KMS-11 (cell line): ENCODE measurements at regions not wholly inside any gene's neighbourhood (a gene's known extent, or its start where the extent isn't known, plus 50 kb on each side); places are given as distances from the start of the nearest gene placed in this dataset.
A peak's percentile ranks its signal among the peaks of the same experiment; 100 is the strongest.

Experiments
- H2AFZ ChIP-seq: fragments of 200-600 bp; sonication (generic); 2 replicates; pipeline ENCODE4 v1.6.1; 2016; ENCODE audit warnings: antibody characterized with exemption, mixed run types, low read depth
- H3K27ac ChIP-seq: fragments of 200-600 bp; sonication (generic); 2 replicates; pipeline ENCODE4 v1.6.1; 2016; ENCODE audit warnings: mild to moderate bottlenecking, mixed run types
- H3K27me3 ChIP-seq: fragments of 200-600 bp; sonication (generic); 2 replicates; pipeline ENCODE4 v1.6.1; 2017; ENCODE audit warnings: mild to moderate bottlenecking, low read depth, mixed run types, moderate library complexity; ENCODE audit not compliant: insufficient read depth
- H3K36me3 ChIP-seq: fragments of 200-600 bp; sonication (generic); 2 replicates; pipeline ENCODE4 v1.6.1; 2017; ENCODE audit warnings: mild to moderate bottlenecking, mixed run types; ENCODE audit not compliant: insufficient read depth
- H3K4me1 ChIP-seq: fragments of 200-600 bp; sonication (generic); 2 replicates; pipeline ENCODE4 v1.6.1; 2016; ENCODE audit warnings: mild to moderate bottlenecking, low read depth, mixed run types; ENCODE audit not compliant: poor library complexity, severe bottlenecking
- H3K4me2 ChIP-seq: fragments of 200-600 bp; sonication (generic); 2 replicates; pipeline ENCODE4 v1.7.0; 2016; ENCODE audit warnings: mild to moderate bottlenecking, mixed run types
- H3K4me3 ChIP-seq: fragments of 200-600 bp; sonication (generic); IDR thresholded peaks from 2 replicates; pipeline ENCODE4 v1.6.1; 2017; ENCODE audit warnings: low read depth, low read length, mixed read lengths; ENCODE audit not compliant: insufficient read depth
- H3K79me2 ChIP-seq: fragments of 200-600 bp; sonication (generic); 2 replicates; pipeline ENCODE4 v1.6.1; 2016; ENCODE audit warnings: low read depth, mixed run types; ENCODE audit not compliant: insufficient read depth
- H3K9ac ChIP-seq: fragments of 200-600 bp; sonication (generic); 2 replicates; pipeline ENCODE4 v1.6.1; 2016; ENCODE audit warnings: mild to moderate bottlenecking, mixed run types
- H4K20me1 ChIP-seq: fragments of 200-600 bp; sonication (generic); 2 replicates; pipeline ENCODE4 v1.6.1; 2016; ENCODE audit warnings: mild to moderate bottlenecking, mixed run types; ENCODE audit not compliant: insufficient read depth
- CTCF ChIP-seq: fragments of 200-600 bp; sonication (generic); conservative IDR thresholded peaks from 2 replicates; pipeline ENCODE4 v1.6.1; 2017; ENCODE audit warnings: low read depth, mild to moderate bottlenecking, antibody characterized with exemption, low read length, moderate library complexity, mixed read lengths

- Histone ChIP-seq H3K9ac (no peak overlapping the region), H2AFZ (no peak overlapping the region), H3K27me3 (no peaks in the 10 kb centered on the region), H3K4me1 (no peaks in the 10 kb centered on the region), H4K20me1 (no peaks in the 10 kb centered on the region), H3K27ac (no peak overlapping the region), H3K4me2 (no peak overlapping the region), H3K36me3 (no peaks in the 10 kb centered on the region), H3K4me3 (no peak overlapping the region), H3K79me2 (no peaks in the 10 kb centered on the region)
- no peak for TF ChIP-seq CTCF
Measured at GRCh38 chr19:30667227-30667626, 295.0 kb downstream of the ZNF536 start.

- peak; percentile 95 for TF ChIP-seq CTCF
- Histone ChIP-seq H3K4me1 (no peaks in the 10 kb centered on the region), H3K27ac (no peak overlapping the region), H3K4me3 (no peak overlapping the region), H3K36me3 (no peaks in the 10 kb centered on the region), H3K4me2 (no peak overlapping the region), H4K20me1 (no peaks in the 10 kb centered on the region), H3K79me2 (no peaks in the 10 kb centered on the region), H3K9ac (no peak overlapping the region), H2AFZ (no peak overlapping the region), H3K27me3 (no peaks in the 10 kb centered on the region)
Measured at GRCh38 chr19:30666301-30666803, 294.2 kb downstream of the ZNF536 start.

- H3K4me1 ChIP-seq = no peaks in the 10 kb centered on the region
- no peaks in the 10 kb centered on the region for H3K79me2 ChIP-seq
- no peaks in the 10 kb centered on the region for H3K36me3 ChIP-seq
- TF ChIP-seq CTCF = no peak
- no peak overlapping the region for H3K27ac ChIP-seq
- no peaks in the 10 kb centered on the region for H3K27me3 ChIP-seq
- no peak overlapping the region for H3K4me2 ChIP-seq
- H4K20me1 ChIP-seq = no peaks in the 10 kb centered on the region
- H3K4me3 ChIP-seq = no peak overlapping the region
- H2AFZ ChIP-seq = no peak overlapping the region
- no peak overlapping the region for H3K9ac ChIP-seq
Measured at GRCh38 chr19:30665449-30665848, 293.3 kb downstream of the ZNF536 start.

GRCh38 chr19:30663611-30664174, 291.5 kb downstream of the ZNF536 start:
- no peaks in the 10 kb centered on the region for H4K20me1 ChIP-seq
- no peak overlapping the region for H3K4me2 ChIP-seq
- H3K36me3 ChIP-seq = no peaks in the 10 kb centered on the region
- no peak overlapping the region for H3K27ac ChIP-seq
- H3K9ac ChIP-seq = no peak overlapping the region
- H3K4me1 ChIP-seq = no peaks in the 10 kb centered on the region
- H3K27me3 ChIP-seq = no peaks in the 10 kb centered on the region
- H3K79me2 ChIP-seq = no peaks in the 10 kb centered on the region
- no peak overlapping the region for H2AFZ ChIP-seq
- no peak overlapping the region for H3K4me3 ChIP-seq
- TF ChIP-seq CTCF = no peak
